NCI-H446 (cell line): ENCODE measurements at regions not wholly inside any gene's neighbourhood (a gene's known extent, or its start where the extent isn't known, plus 50 kb on each side); places are given as distances from the start of the nearest gene placed in this dataset.

Experiments
- DNase-seq, 2 experiments: peaks; one replicate each; lab custom pipeline; 2025; lab: John Stamatoyannopoulos, UW

DNA sequence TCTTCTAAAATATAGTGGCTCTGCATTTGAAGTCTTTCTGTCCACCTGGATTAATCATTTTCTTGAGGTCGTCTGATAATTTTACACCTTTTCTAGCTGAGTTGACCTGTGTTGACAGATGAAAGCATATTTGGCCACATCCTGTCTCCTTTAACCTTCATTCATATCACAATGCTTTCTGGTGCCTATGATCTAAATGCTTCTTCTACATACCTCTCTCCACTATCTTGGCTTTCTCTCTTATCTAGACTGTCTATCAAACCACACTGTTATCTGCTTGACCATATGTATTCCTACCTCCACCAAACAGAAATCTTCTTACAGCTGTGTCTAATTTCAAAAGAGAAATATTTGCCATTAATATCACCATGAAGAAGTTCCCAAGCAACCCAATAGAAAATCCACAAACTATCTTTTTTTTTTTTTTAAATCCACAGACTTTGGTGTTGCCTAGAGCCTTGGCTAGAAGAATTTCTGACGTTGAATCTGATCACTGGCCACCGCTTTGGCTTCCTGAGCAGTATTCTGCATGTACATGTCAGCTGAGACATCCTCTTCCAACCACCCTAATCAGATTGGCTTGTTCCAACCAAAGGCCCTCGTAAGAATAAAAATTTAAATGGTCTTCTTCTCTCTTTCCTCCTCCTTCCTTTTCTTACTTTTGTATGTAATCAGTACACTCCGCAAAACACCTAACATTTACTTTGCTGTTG, 66.3 kb upstream of the SP4 start:
- no peak for DNase-seq

GRCh38 chr7:21364801-21365271, 63.0 kb upstream of the SP4 start:
- DNase-seq, result no peak

GRCh38 chr7:21365866-21366624, 61.8 kb upstream of the SP4 start:
- DNase-seq, result no peak

DNA sequence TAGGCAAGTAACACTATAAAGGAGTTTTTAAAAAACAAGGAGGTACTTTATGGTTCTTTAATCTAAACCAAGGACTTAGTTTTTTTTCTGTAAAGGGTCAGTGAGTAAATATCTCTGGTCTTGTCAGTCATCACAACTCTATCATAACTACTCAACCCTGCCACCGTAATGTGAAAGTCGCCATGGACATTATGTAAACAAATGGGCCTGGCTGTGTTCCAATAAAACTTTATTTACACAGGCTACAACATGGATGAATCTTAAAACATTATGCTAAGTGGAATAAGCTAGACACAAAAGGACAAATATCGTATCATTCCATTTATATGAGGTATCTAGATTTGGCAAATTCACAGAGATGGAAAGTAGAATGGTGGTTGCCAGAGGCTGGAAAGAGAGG, 60.8 kb upstream of the SP4 start:
- DNase-seq, result no peak

DNA sequence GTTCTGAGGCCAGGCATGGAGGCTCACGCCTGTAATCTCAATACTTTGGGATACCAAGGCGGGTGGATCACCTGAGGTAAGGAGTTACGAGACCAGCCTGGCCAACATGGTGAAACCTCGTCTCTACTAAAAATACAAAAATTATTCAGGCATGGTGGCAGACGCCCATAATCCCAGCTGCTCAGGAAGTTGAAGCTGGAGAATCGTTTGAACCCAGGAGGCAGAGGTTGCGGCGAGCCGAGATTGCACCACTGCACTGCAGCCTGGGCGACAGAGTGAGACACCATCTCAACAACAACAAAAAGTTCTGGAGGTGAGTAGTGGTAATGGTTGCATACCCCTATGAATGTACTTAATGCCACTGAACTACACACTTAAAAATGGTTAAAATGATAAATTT, 60.3 kb upstream of the SP4 start:
- no peak for DNase-seq

- no peak for DNase-seq
Observed at GRCh38 chr7:21368317-21368716, 59.6 kb upstream of the SP4 start.

DNA sequence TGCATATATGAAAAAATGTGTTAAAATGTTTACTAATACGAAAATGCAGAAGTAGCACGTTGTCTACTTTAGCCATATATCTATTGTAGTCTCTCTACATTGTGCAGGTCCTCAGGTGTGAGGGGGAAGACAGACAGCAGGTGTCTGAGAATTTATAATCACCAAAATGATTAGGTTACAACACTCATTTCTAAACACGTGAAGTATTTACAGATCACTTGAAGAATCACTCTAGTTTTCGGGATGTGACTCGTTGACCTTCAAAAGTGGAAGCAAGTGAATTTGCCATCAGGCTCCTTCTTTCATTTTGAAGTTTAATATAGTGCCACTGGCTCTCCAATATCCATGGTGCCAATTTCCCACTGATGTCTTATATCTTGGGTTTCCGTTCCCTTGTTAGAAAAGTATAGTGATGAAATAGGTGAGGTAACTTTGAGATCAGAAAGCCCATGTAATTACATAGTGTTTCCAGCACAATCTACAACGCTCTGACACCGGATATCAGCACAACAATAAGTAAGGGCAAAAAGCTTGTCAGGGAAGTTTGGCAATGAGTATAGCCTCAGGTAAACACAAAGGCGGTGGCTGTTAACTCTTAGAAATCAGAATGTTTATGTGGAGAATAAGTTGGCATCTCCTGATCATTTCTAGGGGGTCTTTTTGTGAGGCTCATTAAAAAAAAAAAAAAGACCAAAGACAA, 57.5 kb upstream of the SP4 start:
- no peak for DNase-seq

DNA sequence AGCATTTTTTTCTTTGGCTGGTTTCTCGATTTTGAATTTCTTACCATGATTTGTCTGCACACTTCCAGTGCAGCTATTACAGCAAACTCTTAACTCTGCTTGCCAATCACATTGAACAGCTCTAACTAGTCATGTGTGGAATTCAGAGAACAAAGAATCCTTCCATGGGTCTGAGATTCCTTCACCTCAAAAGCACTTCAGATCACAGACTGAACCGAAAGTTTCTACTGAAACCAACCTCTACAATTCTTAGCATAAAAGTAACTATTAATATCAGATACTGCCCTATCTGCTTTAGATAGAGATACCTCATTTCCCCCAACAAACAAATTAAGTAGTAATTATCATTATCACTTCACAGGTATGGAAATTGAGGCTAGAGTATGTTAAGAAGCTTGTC, 56.5 kb upstream of the SP4 start:
- no peak for DNase-seq

- DNase-seq, result no peak
Observed at GRCh38 chr7:21373031-21373430, 54.9 kb upstream of the SP4 start.

GRCh38 chr7:21374134-21374533, 53.7 kb upstream of the SP4 start:
- DNase-seq, result no peak

- DNase-seq, result no peak
Observed at GRCh38 chr7:21377545-21377944, 50.3 kb upstream of the SP4 start.
